ENCODE measurements at regions not wholly inside any gene's neighbourhood (a gene's known extent, or its start where the extent isn't known, plus 50 kb on each side); places are given as distances from the start of the nearest gene placed in this dataset.

GRCh38 chr2:60260639-60261296, 292.7 kb downstream of the BCL11A start (continued):
- TF ChIP-seq CHD2 (IDR thresholded peaks at IDR 0.05; ENCODE audit: low read length) (no peak), SP1 (IDR thresholded peaks at IDR 0.05; ENCODE audit: low read depth, low read length) (no peak), RXRA (IDR thresholded peaks at IDR 0.05; ENCODE audit: insufficient read depth, low read depth, low read length) (no peak), BACH1 (IDR thresholded peaks at IDR 0.05; ENCODE audit: low read length) (no peak), ZNF274 (IDR thresholded peaks at IDR 0.05; ENCODE audit: borderline replicate concordance, extremely low read depth, low read length) (no peak), CEBPB (IDR thresholded peaks at IDR 0.05; ENCODE audit: low read depth, low read length) (no peak)
